ENCODE measurements at regions not wholly inside any gene's neighbourhood (a gene's known extent, or its start where the extent isn't known, plus 50 kb on each side); places are given as distances from the start of the nearest gene placed in this dataset.

DNA sequence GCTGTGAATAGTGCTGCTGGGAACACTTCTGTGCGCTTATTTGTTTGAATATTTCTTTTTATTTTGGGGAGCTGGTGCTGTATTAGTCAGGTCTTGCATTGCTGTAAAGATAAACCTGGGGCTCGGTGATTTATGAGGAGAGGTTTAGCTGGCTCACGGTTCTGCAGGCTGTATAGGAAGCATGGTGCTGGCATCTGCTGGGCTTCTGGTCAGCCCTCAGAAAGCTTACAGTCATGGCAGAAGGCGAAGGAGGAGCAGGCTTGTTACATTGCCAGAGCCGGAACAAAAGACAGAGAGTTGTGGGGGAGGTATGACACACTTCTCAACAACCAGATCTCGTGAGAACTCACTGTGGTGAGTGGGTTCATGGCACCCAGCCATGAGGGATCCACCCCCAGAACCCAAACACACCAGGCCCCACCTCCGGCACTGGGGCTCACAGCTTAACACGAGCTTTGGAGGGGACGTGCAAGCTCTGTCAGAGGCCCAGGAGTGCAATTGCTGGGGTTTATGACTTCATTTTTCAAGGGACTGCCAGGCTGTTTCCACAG, 68.8 kb upstream of the GATA5 start:
- DNase-seq = no peak
- intact Hi-C loops (cut with DNase I) = no loop called here

DNA sequence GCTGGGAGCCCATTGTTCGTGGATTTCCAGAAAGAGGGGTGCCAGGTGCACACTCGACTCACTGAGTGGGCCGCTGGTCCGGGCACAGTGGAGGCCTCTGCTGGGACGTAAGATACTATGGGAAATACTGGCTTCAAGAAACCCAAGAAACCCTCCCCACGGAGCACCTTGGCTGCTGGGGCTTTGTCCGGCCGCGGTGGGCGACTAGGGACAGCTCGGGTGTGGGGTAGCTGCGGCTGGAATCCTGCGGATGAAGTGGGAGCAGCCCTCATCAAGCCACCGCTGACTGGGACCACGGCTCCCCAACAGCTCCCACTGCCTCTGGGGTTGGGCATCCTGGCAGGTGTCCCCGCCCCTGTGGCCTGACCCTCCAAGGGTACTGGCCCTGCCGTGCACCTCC, 69.5 kb upstream of the GATA5 start:
- no peak for DNase-seq
- intact Hi-C loops (cut with DNase I) = no loop called here

DNA sequence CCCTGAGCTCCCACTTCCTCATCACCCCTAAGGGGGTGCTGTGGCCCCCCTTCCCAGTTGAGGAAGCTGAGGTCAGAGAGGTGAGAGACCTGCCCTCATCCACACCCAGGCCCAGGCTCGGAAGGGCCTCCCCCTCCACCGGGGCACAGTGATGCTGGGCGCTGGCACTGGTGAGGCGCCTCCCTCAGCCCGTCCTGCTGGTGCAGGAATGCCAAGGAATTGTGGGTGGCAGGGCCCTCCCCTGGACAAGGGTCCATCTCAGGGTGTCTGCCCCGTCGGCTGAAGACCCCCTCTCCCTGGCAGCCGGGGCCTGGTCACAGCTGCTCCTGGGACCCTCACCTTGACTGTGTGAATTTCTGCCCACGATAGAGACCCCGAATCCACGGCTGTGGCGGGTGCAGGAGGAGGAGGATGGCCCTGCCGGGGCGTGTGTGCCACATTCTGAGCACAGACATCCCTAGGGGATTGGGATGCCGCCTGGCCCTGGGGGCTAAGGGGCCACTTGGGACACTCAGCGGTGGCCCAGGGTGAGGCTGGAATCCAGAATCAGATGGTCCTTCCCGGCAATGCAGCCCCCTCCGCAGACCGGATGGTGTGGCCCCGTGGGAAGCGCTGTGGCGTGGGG, 70.2 kb upstream of the GATA5 start:
- intact Hi-C loops (cut with DNase I) = no loop called here
- no peak for DNase-seq

DNA sequence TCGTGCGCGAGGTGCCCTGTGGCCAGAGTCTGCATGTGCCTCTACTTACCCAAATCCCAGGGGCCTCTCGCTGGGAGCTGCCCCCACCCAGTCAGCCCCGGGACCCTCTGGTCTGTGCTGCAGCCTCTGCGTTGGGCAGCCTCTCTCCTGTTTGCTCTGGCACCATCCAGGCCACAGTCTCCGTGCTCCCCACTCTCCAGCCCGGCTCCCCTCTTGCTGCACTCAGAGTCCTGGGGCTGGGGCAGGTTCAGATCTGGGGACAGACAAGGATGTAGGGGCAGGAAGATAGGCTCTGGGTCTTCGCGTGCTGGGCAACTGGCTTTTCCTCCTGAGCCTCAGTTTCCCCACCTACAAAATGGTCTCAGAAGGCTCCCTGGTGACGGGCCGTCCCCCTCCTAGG, 70.8 kb upstream of the GATA5 start:
- intact Hi-C loops (cut with DNase I) = no loop called here
- no peak for DNase-seq

DNA sequence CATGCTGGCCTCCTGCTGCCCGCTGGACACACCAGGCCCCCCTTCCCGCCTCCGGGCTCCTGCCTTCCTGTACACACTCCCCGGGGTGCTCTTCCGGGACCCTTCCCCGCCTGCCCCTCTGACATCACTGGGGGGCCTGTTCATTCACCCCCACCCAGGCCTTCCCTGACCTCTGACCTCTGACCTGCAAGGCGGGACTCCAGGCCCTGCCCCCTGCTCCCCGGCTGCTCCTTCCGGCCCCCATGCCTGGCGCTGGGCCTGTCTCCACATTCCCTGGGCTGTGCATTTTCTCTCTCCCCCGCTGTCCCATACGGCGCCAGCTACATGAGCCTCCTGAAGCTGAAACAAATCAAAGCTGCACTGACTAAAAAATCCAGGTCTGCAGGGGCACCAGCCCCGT, 71.6 kb upstream of the GATA5 start:
- intact Hi-C loops (cut with DNase I) = no loop called here
- no peak for DNase-seq

DNA sequence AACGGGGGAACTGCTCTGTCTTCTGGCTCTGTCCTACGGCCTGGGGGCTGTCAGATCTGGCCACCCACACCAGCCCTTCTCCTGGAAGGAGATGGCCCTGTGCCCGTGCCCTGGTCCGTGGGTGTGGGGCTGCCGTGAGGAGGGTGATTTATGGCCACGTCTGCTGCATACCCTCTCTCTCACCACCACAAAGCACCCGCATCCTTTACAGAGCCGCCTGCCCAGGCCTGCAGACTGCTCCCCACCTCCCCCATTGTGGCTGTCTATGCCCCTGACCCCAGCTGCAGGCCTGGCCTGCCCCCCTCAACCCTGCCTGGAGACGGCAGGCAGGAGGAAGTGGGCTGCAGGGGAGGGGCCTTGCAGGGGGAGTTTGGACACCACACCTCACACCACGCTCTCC, 72.7 kb upstream of the GATA5 start:
- intact Hi-C loops (cut with DNase I) = no loop called here
- no peak for DNase-seq

DNA sequence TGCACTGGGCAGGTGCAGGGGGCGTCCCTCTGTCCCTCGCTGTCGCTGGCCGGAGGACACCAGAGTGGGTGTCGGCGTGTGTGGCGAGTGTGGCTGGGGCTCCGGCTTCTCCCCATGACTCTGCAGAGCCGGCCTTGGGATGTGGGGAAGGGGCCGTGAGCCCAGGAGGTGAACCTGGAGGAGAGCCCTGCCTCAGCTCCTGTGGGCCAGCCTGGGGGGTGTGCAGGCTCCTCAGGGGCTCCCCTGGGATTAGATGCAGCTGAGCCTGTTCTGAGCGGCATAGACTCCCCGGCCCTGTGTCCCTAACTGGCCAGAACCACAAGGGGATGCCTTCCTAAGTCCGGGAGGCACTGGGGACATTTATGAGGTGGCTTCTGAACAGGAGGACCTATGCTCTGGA, 73.2 kb upstream of the GATA5 start:
- intact Hi-C loops (cut with DNase I) = no loop called here
- DNase-seq = no peak

DNA sequence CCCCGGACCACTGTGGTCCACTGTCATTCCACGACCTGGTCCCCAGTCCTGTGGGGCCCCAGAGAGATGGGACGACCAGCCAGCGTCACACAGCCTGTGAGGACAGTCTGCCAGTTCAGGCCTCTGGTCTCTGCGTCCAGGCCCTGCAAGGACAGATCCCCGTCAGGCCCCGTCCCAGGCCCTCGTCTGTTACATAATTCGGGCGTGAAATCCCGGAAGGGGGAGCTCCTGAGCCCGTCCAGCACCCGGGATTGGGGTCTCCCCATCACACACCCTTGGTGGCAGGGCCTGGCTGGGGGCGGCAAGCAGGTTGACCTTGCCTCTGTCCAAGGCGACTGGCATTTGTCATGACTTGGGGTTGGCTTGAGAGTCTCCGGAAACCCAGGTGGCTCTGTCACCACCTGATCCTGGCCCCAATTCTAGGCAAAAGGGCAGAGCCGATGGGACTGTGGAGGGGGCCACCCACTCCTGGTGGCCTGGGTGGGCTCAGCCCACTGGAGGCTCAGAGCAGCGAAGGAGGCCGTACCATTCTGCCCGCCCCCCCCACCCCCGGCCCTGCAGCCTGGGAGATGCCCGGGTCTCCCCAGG, 73.8 kb upstream of the GATA5 start:
- no peak for DNase-seq
- intact Hi-C loops (cut with DNase I) = no loop called here

DNA sequence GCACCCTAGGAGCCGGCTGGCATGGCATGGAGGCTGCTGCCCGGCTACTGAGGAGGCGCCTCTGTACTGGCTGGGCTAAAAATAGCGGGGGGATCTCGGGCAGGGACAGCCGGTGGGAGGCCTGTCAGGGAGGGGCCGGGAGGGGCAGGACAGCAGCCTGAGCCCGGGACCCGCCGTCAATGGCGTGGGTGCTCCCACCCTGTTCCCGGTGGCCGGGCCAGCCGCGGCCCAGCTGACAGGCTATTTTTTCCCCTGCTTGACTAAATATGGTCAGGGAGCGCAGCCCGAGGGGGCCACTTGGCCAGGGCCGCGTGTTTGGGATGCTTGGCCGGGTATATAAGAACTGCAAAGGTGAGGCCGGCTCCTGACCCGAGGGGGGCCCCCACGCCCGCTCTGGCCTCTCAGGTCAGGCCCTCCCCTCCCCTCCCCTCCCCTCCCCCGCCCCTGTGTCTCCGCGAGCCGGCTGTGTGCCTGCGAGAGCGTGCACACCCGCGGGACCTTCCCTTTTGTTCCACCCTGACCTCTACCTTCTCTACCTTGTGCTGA, 74.4 kb upstream of the GATA5 start:
- peak in 2 of 10 donors; percentile 14 to 78 for DNase-seq
- intact Hi-C loops (cut with DNase I) = no loop called here

DNA sequence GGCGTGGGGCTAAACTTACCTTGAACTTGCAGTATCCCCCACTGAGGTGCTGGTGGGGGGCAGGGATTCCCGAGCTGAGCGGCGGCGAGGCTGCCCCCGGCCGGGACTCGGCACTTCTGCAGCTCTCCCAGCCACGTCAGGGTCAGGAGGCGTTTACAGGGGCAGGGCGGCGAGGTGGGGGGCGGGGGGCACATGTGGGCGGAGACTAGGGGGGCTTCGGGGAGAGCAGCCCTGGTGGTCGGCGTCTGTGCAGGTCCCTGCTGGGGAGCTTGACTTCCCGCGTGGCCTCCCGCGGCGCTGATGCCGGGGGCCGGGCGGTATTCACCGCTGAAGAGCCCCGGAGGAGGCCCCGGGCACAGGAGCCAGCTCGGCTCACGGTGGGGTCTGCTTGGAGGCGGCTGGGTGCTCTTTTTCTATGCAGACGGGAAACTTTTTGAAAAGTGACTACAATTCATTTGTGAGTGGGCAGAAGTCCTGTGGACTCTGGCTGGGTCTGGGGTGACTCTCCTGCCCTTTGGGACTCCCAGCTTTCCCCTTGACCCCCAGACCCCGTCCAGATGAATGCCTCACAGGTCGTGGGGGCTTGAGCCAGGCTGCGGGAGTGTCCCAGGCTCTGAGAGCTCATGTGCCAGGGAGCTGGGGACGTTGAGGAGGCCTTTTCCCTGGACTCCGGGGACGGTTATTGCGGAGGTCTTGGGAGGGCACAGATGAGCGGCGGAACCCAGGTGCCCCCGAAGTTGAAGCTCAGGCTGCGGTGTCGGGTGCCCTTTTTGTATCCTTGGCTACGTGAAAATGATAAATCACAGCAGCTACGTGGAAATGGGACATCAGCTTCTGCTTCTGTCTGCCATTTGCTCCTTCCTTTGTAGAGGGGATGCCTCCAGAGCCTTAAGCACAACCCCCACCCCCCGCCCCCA, 75.9 kb upstream of the GATA5 start:
- DNase-seq = no peak
- intact Hi-C loops (cut with DNase I) = no loop called here

DNA sequence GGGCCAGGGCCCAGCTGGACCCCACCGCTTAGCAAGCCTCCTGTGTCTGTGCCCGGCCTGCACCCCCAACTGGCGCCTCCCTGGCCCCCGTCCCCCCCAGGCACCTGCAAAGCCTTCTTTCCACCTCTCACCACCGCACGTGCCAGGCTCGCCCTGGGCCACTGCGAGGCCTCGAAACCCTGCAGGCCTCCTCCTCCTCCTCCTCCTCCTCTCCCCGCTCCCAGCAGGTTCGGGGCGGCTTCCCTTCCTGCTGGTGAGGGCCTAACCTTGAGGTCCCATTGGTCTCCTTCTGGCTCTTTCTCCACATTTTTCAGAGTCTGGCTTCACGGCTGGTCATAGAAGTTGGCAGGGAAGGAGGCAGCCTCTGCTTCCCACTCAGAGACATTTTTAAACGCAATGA, 76.8 kb upstream of the GATA5 start:
- no peak for DNase-seq
- intact Hi-C loops (cut with DNase I) = no loop called here

DNA sequence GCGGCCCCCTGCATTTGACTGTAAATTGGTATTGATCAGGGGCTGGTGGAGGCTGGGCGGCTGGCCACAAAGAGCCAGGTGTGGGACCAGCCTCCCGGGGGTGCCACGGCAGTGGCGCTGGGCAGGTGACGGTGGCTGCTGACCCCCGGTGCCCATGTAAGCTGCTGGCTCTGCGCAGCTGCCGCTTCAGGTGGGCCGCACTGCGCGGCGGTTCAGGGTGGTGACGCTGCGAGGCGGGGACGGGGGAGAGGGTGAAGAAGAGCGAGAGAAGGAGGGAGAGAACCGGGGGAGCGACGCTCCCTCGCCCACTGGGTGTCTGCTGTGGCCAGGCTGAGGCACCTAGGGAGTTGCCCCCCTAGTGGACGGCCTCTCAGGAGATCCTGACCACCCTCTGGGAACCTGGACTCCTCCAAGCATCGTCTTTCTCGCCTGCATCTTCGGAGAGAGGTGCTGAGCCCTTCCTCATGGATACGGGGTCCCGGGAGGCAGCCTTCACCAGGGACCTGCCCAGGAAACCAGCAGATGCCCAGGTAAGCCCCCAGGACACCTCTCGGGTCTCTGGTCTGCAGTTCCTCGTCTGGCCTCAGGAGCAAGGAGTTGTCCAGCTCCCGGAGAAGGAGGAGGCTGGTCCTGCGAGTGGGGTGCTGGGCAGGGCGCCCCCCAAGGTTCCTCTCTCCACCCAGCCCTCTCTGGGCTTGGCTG, 77.5 kb upstream of the GATA5 start:
- no peak for DNase-seq
- intact Hi-C loops (cut with DNase I) = no loop called here

DNA sequence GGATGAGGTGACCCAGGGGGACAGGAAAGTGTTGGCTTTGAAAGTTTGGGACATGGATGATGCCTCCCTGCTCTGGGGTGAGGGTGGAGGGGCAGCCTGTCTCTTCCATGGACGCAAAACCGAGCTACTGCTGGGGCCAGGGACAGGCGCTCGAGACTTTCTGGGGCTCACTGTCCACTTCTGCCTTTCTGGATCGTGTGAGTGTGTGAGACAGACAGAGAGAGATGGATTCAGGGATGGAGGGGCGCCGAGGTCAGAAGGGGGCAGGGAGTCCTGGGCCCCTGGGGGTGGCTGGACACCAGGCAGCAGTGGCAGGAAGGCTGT, 78.0 kb upstream of the GATA5 start:
- DNase-seq = no peak
- intact Hi-C loops (cut with DNase I) = no loop called here

DNA sequence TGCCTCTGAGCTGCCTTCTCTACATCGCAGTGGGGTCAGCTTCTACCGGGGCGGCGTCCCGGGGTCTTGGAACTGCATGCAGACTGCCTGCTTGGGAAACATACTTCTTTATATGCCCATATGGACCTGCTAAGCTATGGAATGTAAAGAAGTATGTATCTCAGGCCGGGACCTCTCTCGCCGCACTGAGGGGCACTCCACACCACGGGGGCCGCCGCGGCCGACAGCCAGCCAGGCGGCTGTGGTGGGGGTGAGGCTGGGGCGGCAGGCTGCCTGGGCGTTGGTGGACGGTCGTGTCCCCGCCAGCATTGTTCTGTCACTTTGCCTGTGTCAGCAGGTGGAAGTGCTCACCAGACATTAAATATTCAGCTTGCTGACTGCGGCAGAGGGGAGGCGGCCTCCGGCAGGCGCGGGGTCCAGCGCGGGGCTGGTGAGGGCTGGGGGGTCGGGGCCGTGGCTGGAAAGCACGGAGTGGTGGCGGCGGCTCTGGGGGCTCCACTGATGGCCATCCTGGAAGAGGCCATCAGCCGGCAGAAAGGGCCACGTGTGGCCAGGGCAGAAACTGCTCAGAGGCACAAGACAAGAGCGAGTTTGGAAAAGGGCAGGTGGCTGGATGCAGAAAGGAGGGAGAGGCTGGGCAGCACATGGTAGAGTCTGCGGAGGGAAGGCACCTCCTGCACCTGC, 78.6 kb upstream of the GATA5 start:
- DNase-seq = no peak
- intact Hi-C loops (cut with DNase I) = no loop called here

DNA sequence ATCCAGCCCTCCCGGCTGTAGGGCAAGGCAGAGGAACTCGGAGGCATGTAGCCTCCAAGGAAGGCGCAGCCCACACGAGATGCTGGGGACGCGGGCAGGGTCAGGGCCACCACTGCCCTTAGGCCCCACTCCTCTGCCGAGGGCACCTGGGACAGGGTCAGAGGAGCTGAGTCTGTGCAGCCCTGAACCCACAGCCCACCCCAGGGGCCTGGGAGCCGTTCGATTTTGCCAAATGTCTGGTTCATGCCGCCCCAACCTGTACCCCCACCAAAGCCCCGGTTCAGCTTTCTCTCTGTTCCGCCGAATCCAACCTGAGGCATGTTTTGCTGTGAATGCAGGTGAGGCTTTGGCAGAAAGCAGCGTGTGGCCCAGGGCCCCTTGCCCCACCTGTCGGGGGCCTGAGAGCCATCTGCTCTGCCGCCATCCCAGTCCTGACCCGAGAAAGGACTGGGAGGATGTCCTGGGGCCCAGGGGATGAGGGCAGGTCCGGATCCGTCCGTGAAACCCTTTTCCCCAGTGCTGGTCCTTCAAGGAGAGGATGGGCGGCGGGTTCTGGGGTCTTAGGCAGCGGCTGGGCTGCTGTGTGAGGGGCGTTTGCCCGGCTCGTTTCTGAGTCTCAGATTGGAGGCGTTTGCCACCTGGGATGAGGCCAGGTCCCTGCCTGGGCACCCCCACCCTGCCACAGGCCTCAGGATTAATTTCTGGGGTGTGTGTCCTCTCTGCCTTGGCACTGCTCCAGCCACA, 79.3 kb upstream of the GATA5 start:
- intact Hi-C loops (cut with DNase I) = no loop called here
- no peak for DNase-seq

DNA sequence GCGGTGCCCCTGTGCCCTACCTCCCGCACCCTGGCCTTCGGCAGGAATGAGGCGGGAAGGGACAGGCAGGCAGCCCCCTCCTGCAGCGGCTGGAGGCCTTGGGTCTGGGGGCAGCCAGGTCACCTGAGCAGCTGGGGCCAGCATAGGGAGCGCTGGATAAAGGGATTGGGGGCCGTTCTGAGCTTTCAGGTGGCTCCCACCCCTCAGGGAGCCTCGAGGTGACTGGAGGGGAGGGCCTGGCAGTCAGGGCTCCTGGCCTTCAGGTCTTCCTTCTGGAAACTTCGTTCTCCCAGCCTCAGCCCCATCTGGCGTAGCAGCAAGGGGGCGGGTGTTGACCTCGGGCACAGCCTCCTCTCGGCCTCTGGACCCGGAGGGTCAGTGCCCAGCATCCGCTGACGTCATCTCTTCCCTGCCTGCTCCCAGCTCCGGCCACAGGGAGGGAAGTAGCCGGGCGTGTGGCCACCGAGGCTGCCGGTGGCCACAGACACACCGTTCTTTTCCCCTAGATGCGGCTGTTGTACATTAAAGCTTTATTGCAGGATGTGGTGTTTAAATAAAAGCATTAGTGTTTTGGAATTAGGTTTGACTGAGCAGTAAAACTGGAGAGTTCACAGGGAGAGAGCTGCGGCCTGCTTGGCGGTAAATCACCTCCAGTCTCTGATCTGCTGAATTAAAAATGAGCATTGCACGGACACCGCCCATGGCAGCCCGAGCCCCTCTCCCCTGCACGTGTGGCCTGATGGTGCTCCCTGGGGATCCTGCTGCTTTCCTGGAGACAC, 80.0 kb upstream of the GATA5 start:
- no peak for DNase-seq
- intact Hi-C loops (cut with DNase I) = no loop called here

DNA sequence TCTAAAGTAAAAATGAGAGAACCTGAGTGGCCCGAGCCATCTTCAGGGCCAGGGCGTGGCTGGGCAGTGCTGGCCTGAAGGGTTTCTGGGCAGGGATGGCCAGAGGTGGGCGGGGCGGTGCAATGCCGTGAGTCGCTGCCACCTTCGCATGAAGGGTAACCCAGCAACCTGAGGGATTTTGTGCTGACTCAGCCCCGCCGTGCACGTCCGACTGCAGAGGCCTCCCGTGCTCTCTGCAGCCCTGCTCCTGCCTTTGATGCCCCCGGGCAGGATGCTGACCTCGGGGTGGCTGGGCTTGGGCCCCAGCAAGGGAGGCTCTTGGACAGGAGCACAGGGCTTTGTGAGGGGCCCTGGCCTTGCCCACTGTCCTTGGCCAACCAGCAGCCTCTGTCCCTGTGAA, 81.7 kb upstream of the GATA5 start:
- no peak for DNase-seq
- intact Hi-C loops (cut with DNase I) = no loop called here

DNA sequence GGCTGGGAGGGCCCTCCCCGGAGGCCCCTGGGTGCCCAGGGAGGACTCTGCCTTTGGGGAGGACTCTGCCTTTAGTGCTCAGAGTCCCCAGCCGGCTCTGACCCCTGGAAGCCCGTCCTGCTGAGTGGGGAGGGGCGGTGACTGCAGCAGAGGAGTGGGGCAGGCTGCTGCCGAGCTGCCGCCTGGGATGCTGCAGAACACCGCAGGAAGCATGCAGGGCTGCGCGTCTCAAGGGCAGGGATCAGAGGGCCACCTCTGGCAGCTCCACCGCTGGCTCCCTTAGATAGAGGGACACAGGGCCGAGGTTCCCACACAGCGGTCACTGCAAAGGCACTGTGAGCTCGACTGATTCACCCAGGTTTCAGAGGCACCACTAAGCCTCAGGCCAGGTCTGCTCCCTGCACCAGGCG, 82.2 kb upstream of the GATA5 start:
- DNase-seq = no peak
- intact Hi-C loops (cut with DNase I) = no loop called here

DNA sequence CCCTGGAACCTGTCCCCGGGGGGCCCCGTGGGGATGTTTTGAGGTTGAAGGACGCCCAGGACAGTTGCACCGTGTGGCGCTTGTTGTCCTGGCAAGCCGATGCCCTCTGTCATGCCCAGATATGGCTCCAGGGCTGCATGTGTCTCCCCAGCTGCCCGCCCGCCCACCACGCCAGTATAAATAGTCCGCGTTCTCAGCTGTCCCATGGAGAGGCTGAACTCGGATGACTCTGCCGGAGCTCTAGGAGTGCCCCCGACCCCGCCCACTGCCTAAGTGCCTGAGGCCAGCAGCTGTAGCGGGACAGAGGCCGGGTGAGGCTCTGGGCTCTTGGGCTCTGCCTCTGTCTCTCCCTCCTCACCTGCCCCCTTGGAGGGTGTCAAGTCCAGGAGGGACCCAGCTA, 83.0 kb upstream of the GATA5 start:
- DNase-seq = no peak
- intact Hi-C loops (cut with DNase I) = no loop called here
